ENCODE measurements at regions not wholly inside any gene's neighbourhood (a gene's known extent, or its start where the extent isn't known, plus 50 kb on each side); places are given as distances from the start of the nearest gene placed in this dataset.

- no peak for TF ChIP-seq GATA2 (IDR thresholded peaks at IDR 0.05; ENCODE audit: low read depth, low read length)
- no peak for TF ChIP-seq GATA3 (IDR thresholded peaks at IDR 0.05; ENCODE audit: low read depth, low read length)
Measured at GRCh38 chr12:115511305-115511704, 766.2 kb downstream of the MED13L start.
